DMS153 (cell line): ENCODE measurements at regions not wholly inside any gene's neighbourhood (a gene's known extent, or its start where the extent isn't known, plus 50 kb on each side); places are given as distances from the start of the nearest gene placed in this dataset.

Source experiments
- DNase-seq: peaks from one replicate; lab custom pipeline; 2025; lab: John Stamatoyannopoulos, UW

GRCh38 chr2:16151651-16152050 lies 211.3 kb downstream of the MYCN start:
- DNase-seq, result no peak

GRCh38 chr2:16151281-16151570 lies 210.9 kb downstream of the MYCN start:
- no peak for DNase-seq

- DNase-seq, result no peak
Observed at GRCh38 chr2:16150456-16151280, 210.3 kb downstream of the MYCN start.

- no peak for DNase-seq
Observed at GRCh38 chr2:16149349-16150243, 209.2 kb downstream of the MYCN start.

- no peak for DNase-seq
Observed at GRCh38 chr2:16148632-16149348, 208.4 kb downstream of the MYCN start.

- DNase-seq, result no peak
Observed at GRCh38 chr2:16142383-16143361, 202.3 kb downstream of the MYCN start.

GRCh38 chr2:16141641-16141921 lies 201.2 kb downstream of the MYCN start:
- no peak for DNase-seq

GRCh38 chr2:16140771-16141640 lies 200.7 kb downstream of the MYCN start:
- DNase-seq, result no peak

- DNase-seq, result no peak
Observed at GRCh38 chr2:16139663-16140615, 199.6 kb downstream of the MYCN start.

GRCh38 chr2:16138811-16139662 lies 198.7 kb downstream of the MYCN start:
- DNase-seq, result no peak

GRCh38 chr2:16137080-16137755 lies 196.9 kb downstream of the MYCN start:
- DNase-seq, result no peak

GRCh38 chr2:16136461-16137035 lies 196.2 kb downstream of the MYCN start:
- DNase-seq, result no peak

- DNase-seq, result no peak
Observed at GRCh38 chr2:16135913-16136310, 195.6 kb downstream of the MYCN start.

- DNase-seq, result no peak
Observed at GRCh38 chr2:16135196-16135912, 195.0 kb downstream of the MYCN start.

- DNase-seq, result no peak
Observed at GRCh38 chr2:16134436-16135165, 194.3 kb downstream of the MYCN start.

GRCh38 chr2:16130906-16131400 lies 190.6 kb downstream of the MYCN start:
- no peak for DNase-seq
